ENCODE measurements at regions not wholly inside any gene's neighbourhood (a gene's known extent, or its start where the extent isn't known, plus 50 kb on each side); places are given as distances from the start of the nearest gene placed in this dataset.

- TF ChIP-seq POLR2A (IDR thresholded peaks at IDR 0.05; ENCODE audit: low read length) = no peak
- no peak for TF ChIP-seq GATA1 (IDR thresholded peaks at IDR 0.05; ENCODE audit: low read depth, low read length)
- DNase-seq = no peak
Measured at GRCh38 chr10:45150997-45151396, 150.3 kb downstream of the ZNF22 start.

GRCh38 chr10:45151467-45152214 lies 150.9 kb downstream of the ZNF22 start:
- TF ChIP-seq GATA1 (IDR thresholded peaks at IDR 0.05; ENCODE audit: low read depth, low read length) (no peak), POLR2A (IDR thresholded peaks at IDR 0.05; ENCODE audit: low read length) (no peak)
- DNase-seq = no peak

DNA sequence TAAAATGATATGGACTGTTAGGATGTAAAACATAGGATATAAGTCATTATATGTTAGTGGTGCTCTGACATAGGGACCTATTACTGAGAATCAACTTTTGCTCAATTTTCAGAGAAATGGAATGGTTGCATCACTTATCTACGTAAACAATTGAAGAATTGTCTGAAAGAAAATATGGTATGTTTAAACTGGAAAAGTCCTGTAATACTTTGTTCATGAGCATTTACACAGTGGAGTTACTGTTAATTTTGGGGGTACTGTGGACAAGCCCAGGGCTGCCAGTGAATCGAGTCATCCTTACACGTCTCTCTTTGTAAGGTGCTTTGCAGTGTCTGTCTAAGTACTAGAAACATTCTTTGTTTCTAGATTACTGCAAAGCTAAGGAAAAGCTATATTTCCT lies 152.0 kb downstream of the ZNF22 start:
- DNase-seq = peak; percentile 44 to 70
- TF ChIP-seq GATA1 (IDR thresholded peaks at IDR 0.05; ENCODE audit: low read depth, low read length) = no peak
- no peak for TF ChIP-seq POLR2A (IDR thresholded peaks at IDR 0.05; ENCODE audit: low read length)

GRCh38 chr10:45154502-45154901 lies 153.8 kb downstream of the ZNF22 start:
- DNase-seq = no peak

GRCh38 chr10:45155784-45156183 lies 155.1 kb downstream of the ZNF22 start:
- no peak for DNase-seq
- TF ChIP-seq GATA1 (IDR thresholded peaks at IDR 0.05; ENCODE audit: low read depth, low read length) (no peak), POLR2A (IDR thresholded peaks at IDR 0.05; ENCODE audit: low read length) (no peak)

More at GRCh38 chr10:45154502-45154901, 153.8 kb downstream of the ZNF22 start:
- no peak for TF ChIP-seq POLR2A (IDR thresholded peaks at IDR 0.05; ENCODE audit: low read length)
- TF ChIP-seq GATA1 (IDR thresholded peaks at IDR 0.05; ENCODE audit: low read depth, low read length) = no peak

DNA sequence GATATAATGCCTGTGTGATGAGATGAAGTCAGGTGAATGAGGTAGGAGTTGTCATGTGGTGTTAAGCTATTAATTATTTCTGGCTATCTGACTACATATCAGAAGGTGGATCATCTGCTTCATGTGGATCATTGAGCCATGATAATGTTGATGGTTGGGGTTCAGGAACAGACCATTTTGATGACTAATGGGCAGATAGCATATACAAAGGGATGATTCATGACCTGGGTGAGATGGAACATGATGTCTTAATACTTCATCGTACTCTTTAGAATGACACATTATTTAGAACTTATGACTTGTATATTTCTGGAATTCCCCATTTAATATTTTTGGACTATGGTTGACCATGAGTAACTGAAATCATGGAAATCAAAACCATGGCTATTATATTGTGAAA lies 155.1 kb downstream of the OR13A1 start:
- TF ChIP-seq GATA1 (IDR thresholded peaks at IDR 0.05; ENCODE audit: low read depth, low read length) (no peak), POLR2A (IDR thresholded peaks at IDR 0.05; ENCODE audit: low read length) (no peak)
- no peak for DNase-seq

DNA sequence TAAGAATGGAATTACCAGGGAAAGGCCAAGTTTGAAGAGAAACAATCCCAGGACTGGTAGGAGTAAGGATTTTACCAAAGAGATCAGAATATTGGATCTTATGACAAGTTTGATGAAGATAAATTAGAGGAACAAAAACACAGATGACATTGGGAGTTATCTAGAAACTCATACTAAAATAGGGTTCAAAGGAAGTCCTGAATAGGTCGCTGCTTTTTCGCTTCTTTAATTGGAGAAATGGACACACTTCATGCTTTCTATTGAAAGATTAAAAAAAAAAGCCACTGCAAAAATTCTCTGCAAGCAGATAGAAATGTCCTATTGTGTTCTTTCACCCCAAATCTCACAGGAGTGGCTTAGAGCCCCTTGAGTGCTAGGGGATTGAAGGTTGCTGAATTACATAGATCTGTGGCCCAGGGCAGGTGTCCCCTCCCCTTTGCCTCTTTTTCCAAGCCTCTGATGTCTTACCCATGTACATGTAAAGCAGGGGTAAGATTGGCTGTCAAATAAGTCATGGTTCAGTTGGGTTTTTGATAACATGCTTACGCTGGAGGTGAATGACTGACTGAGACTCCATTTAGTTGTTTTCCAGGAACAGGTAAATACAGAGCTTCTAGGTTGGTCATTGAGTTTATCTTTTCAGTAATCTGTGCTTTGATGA lies 152.0 kb downstream of the OR13A1 start:
- DNase-seq = no peak
- no peak for TF ChIP-seq GATA1 (IDR thresholded peaks at IDR 0.05; ENCODE audit: low read depth, low read length)

DNA sequence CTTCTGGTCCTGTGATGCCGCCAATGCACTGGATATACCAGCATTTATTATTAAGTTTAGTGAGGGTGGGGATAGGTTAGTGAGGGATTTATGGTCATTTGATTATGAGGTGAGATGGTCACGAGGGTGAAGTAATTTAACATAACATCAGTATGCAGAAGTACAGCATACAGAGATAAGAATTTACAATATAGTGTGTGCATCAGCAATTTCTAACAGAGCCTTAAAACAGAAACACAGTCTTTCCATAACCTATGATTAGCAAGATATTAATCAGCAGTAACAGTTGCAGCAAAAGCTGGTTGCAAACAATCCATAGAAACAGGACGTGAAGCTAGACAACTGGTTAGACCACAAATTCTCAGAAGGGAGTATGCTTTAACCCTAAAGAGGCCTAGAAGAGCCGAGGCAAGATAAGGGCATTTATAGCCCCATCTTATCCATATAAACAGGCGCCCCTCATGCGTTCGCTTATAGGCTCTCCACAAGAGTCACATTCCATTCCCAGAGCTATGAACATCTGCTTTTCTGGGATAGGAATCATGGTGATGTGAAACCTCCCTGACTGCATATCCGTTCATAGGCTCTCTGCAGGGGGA lies 139.8 kb downstream of the OR13A1 start:
- peak; percentile 80 to 96 for DNase-seq

DNA sequence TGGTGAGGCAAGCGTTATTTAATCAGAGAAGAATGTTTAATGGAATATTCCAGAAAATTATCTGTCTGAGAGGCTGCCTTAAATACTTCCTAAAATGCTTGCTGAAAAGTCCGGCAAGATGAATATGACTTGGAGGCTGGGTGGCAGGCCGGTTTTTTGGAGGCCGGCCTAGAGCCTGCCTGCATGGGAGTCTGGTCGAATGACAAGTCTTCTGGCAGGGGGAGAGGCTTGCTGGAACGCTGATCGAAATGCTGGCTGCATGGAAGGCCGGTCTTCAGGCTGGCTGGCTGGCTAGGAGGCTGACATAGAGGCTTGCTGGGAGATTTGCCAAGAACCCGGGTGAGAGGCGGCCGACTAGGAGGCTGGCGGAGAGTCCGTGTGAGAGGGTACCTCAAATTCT lies 135.7 kb downstream of the OR13A1 start:
- TF ChIP-seq POLR2A (IDR thresholded peaks at IDR 0.05; ENCODE audit: low read length) (no peak), GATA1 (IDR thresholded peaks at IDR 0.05; ENCODE audit: low read depth, low read length) (no peak)
- DNase-seq = no peak

DNA sequence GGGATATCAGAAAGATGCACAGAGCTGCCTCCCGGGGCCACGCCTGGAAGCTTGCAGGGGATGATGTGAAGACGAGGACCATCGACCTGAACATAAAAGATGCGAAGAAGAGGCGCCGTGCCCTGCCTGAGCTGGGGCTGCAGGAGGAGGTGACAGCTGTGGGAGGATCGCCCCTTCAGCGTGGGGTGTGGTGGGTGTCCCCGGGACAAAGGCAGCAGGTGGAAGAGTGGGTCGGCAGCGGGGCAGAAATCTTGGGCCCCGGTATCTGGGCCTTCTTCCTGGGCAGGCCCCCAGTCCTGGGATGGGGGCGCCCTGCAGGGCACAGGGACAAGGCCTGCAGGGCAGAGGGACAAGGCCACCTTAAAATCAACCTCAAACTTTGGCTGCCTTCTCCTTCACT lies 134.9 kb downstream of the OR13A1 start:
- DNase-seq = no peak
- TF ChIP-seq POLR2A (IDR thresholded peaks at IDR 0.05; ENCODE audit: low read length) (no peak), GATA1 (IDR thresholded peaks at IDR 0.05; ENCODE audit: low read depth, low read length) (no peak)

DNA sequence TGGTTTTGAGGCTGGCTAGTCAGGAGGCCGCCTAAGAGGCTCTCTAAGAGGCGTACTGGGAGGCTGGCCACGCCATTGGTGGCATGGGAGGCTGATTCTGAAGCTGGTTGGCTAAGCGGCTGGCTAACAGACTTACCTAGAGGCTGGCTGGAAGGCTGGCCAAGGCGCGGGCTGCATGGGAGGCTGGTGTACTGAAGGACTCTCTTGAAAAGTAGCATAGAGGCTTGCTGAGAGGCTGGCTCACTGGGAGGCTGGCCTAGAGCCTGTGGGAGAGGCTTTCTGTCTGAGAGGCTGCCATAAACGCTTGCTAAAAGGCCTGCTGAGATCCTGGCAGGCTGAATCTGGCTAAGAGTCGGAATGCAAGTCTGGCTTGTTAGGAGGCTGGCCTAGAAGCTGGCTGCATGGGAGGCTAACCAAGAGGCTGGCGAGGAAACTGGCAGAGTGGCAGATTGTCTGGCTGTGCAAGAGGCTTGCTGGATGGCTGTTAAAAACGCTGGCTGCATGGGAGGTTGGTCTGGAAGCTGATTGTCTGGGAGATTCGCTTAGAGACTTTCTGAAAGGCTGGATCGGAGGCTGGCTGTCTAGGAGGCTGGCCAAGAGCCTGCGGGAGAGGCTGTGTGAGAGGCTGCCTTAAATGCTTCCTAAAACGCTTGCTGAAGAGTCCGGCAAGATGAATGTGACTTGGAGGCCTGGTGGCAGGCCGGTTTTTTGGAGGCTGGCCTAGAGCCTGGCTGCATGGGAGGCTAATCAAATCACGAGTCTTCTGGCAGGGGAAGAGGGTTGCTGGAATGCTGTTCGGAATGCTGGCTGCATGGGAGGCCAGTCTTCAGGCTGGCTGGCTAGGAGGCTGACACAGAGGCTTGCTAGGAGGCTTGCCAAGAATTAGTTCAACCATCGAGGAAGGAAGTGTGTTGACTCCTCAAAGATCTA lies 134.2 kb downstream of the OR13A1 start:
- TF ChIP-seq POLR2A (IDR thresholded peaks at IDR 0.05; ENCODE audit: low read length) = no peak
- no peak for TF ChIP-seq GATA1 (IDR thresholded peaks at IDR 0.05; ENCODE audit: low read depth, low read length)
- DNase-seq = no peak

DNA sequence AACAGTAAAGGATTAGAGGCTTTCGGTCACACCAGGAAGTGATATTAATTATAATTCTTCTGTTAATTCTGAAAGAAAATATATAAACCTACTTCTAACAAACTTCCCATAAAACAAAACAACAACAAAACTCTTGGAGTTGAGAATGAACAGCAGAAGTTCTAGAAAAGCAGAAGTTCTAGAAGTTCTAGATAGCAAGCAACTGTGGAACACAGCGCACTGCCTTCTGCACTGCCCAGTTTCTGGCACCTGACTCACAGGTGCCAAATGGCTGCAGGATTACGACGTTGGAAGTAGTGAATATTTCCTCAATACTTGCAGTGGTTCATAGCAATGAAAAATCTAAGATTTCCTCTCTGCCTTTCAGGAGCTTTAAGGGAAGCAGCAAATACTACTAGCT lies 132.2 kb downstream of the OR13A1 start:
- no peak for DNase-seq
- no peak for TF ChIP-seq POLR2A (IDR thresholded peaks at IDR 0.05; ENCODE audit: low read length)
- no peak for TF ChIP-seq GATA1 (IDR thresholded peaks at IDR 0.05; ENCODE audit: low read depth, low read length)

DNA sequence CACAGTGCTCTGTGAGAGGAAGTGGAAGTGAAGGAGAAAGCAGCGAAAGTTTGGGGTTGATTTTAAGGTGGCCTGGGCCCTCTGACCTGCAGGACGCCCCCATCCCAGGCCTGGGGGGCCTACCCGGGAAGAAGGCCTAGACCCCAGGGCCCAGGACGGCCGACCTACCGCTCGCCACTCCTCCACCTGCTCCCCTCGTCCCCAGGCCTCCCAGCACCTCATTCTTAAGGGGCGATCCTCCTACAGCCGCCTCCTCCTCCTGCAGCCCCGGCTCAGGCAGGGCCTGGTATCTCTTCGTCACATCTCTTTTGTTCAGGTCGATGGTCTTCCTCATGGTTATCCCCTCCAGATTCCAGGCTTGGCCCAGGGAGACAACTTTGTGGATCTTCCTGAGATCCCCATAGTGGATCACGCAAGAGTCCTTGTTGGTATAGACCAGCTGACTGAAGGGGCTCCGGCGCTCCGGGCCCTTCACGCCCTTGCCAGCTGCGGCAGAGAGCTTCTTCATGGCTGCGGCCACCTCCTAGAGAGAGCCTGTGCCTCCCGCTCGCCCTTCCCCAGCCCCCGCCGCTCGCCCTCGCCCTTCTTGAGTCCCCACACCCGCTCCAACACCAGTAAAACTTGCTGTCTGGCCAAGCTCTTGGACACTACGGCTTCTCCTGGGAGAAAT lies 117.5 kb downstream of the OR13A1 start:
- no peak for DNase-seq
- TF ChIP-seq GATA1 (IDR thresholded peaks at IDR 0.05; ENCODE audit: low read depth, low read length) = no peak
- TF ChIP-seq POLR2A (IDR thresholded peaks at IDR 0.05; ENCODE audit: low read length) = no peak

Data from erythroblast (primary cell).